Left lung (tissue), 4 donors: ENCODE measurements at regions not wholly inside any gene's neighbourhood (a gene's known extent, or its start where the extent isn't known, plus 50 kb on each side); places are given as distances from the start of the nearest gene placed in this dataset.

Experiments used
- ATAC-seq: fragments of 200-7000 bp; cut with Tn5 transposase; one replicate; pipeline ENCODE4 v1.9.1; 2020; ENCODE audit warnings: moderate library complexity
- DNase-seq, 4 donors: peaks; one replicate each; pipeline ENCODE4 v3.0.0-alpha.2; 2013 to 2020
- H3K27ac ChIP-seq, 2 donors: fragments of 200-600 bp; sonication (generic) in 1 of 2; one replicate each; pipeline versions ENCODE4 v1.5.0 to v1.8.0; 2020 to 2021
- H3K27me3 ChIP-seq, 2 donors: fragments of 200-600 bp; sonication (generic) in 1 of 2; one replicate each; pipeline versions ENCODE4 v1.5.0 to v1.8.0; 2020 to 2021
- H3K36me3 ChIP-seq, 2 donors: fragments of 200-600 bp; sonication (generic) in 1 of 2; one replicate each; pipeline versions ENCODE4 v1.5.0 to v1.8.0; 2020 to 2021
- H3K4me1 ChIP-seq, 2 donors: fragments of 200-600 bp; one replicate each; pipeline ENCODE4 v1.8.0; 2021
- H3K4me3 ChIP-seq, 2 donors: fragments of 200-600 bp; sonication (generic) in 1 of 2; one replicate each; pipeline versions ENCODE4 v1.5.0 to v1.8.0; 2020 to 2021; ENCODE audit warnings: mild to moderate bottlenecking in 1 of 2
- H3K9me3 ChIP-seq, 2 donors: fragments of 200-600 bp; sonication (generic) in 1 of 2; one replicate each; pipeline versions ENCODE4 v1.5.0 to v1.8.0; 2020 to 2021
- CTCF ChIP-seq, 2 donors: fragments of 200-600 bp; sonication (generic) in 1 of 2; IDR thresholded peaks; one replicate each; pipeline versions ENCODE4 v1.5.0 to v1.8.0; 2021; ENCODE audit warnings: antibody characterized with exemption in 2 of 2
- intact Hi-C, 2 donors: fragments of 100-400 bp; cut with DNase I; formaldehyde crosslinking; loops; one replicate each; pipeline versions ENCODE4 v1.11.2 to v1.14.2; 2022
- donor health status: DM: no; HTN: yes; CAD: no.
- donor health status: DM: no; HTN: no; CAD: no.

- no peak for DNase-seq
- H3K36me3 ChIP-seq, result no peaks in the 10 kb centered on the region
- H3K27me3 ChIP-seq, result no peaks in the 10 kb centered on the region
- H3K4me1 ChIP-seq, result no peaks in the 10 kb centered on the region
- no peak for TF ChIP-seq CTCF (IDR thresholded peaks at IDR 0.05)
- intact Hi-C loops, result no loop called here
- no peak overlapping the region for H3K27ac ChIP-seq
- no peak for ATAC-seq
- no peaks in the 10 kb centered on the region for H3K9me3 ChIP-seq
- H3K4me3 ChIP-seq, result no peak overlapping the region
These were observed 100.1 kb upstream of the COL21A1 start for GRCh38 chr6:56347526-56347925.

DNA sequence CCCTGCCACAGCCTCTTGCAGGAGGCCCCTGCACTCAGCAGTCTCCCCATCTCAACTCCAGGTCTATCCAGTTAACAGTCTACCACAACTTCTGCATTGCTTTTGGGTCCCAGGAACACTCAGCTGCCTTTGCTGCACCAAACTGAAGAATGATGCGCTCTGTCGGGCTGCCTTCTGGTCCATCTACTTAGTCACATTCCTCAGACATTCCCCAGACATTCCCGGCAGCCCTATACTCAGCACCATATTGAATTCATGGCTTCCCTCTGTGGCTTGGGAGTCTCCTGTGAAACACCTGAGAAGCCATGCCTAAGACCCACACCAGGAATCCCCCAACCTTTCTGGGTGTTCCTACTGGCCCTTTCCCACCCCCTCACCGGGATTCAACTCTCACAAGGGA is 99.6 kb upstream of the COL21A1 start:
- DNase-seq, result no peak
- Histone ChIP-seq H3K4me3 (no peak overlapping the region), H3K27me3 (no peaks in the 10 kb centered on the region), H3K9me3 (no peaks in the 10 kb centered on the region), H3K36me3 (no peaks in the 10 kb centered on the region), H3K4me1 (no peaks in the 10 kb centered on the region), H3K27ac (no peak overlapping the region)
- ATAC-seq, result no peak
- intact Hi-C loops, result no loop called here
- TF ChIP-seq CTCF (IDR thresholded peaks at IDR 0.05), result no peak

- H3K36me3 ChIP-seq, result no peaks in the 10 kb centered on the region
- H3K27ac ChIP-seq, result no peak overlapping the region
- intact Hi-C loops, result no loop called here
- ATAC-seq, result no peak
- DNase-seq, result no peak
- H3K4me3 ChIP-seq, result no peak overlapping the region
- TF ChIP-seq CTCF (IDR thresholded peaks at IDR 0.05), result no peak
- no peaks in the 10 kb centered on the region for H3K9me3 ChIP-seq
- H3K27me3 ChIP-seq, result no peaks in the 10 kb centered on the region
- no peaks in the 10 kb centered on the region for H3K4me1 ChIP-seq
These were observed 98.1 kb upstream of the COL21A1 start for GRCh38 chr6:56345376-56345995.

DNA sequence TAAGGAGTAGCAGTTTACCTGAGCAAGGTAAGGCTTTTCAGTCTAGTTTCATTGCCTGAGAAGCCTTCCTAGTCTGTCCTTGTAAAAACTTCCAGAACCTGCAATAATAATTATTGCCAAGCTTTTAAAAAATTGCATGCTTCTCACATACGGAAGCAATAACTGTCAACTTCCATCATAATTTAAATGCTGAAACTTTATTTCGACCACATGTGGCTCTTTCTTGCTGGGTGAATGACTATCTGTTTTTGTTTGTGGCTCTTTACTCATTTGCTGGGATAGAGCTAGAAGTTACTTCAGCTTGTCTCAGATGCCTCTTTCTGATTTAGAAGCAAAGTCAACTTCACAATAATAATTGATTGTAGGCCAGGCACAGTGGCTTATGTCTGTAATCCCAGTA is 95.9 kb upstream of the COL21A1 start:
- H3K36me3 ChIP-seq, result no peaks in the 10 kb centered on the region
- no peak for TF ChIP-seq CTCF (IDR thresholded peaks at IDR 0.05)
- H3K27ac ChIP-seq, result no peak overlapping the region
- ATAC-seq (no peak), DNase-seq (no peak)
- H3K9me3 ChIP-seq, result no peaks in the 10 kb centered on the region
- H3K27me3 ChIP-seq, result no peaks in the 10 kb centered on the region
- intact Hi-C loops, result no loop called here
- no peak overlapping the region for H3K4me3 ChIP-seq
- H3K4me1 ChIP-seq, result no peaks in the 10 kb centered on the region

DNA sequence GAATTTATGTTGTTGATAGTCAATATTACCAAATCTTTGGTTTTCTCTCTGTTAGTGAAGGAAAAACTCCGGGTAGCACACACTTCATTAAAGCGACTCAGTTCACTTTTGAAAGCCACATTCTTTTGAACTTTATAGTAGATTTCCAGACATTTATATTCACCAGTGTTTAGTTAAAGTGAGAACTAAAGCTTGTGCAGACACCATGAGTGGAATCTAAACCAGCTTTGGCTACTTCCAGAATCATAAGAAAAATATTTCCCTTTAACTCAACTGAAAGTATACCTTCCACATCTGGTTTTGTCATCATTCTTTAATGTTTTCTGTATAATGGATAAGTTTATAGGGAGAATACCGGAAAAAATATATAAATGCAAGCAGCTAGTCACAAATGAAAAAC is 92.1 kb upstream of the COL21A1 start:
- H3K36me3 ChIP-seq, result no peaks in the 10 kb centered on the region
- no peak overlapping the region for H3K27ac ChIP-seq
- ATAC-seq (no peak), DNase-seq (no peak)
- TF ChIP-seq CTCF (IDR thresholded peaks at IDR 0.05), result no peak
- H3K4me3 ChIP-seq, result no peak overlapping the region
- H3K4me1 ChIP-seq, result no peaks in the 10 kb centered on the region
- no peaks in the 10 kb centered on the region for H3K27me3 ChIP-seq
- intact Hi-C loops, result no loop called here
- H3K9me3 ChIP-seq, result no peaks in the 10 kb centered on the region
